ENCODE measurements at regions not wholly inside any gene's neighbourhood (a gene's known extent, or its start where the extent isn't known, plus 50 kb on each side); places are given as distances from the start of the nearest gene placed in this dataset.
A peak's percentile ranks its signal among the peaks of the same experiment; 100 is the strongest.

DNA sequence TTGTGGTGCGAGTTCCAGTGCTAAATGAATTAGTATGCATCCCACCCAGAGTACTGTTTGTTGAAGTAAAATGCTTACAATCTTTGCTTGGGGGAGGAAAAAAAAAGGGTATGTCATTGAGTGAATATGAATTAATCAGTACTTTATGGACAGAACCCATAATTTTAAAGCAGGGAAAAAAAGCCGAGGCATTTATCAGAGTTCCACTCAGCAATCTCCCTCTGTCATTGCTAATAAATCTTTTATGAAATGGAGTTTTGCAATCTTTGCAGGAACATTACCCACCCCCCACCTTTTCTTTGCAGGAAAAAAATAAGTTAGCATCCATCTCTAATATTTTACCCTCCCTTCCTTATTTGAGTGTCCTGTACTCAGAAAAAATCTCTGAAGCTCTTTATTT, 127.9 kb upstream of the TMPO start:
- no peak for ATAC-seq
- no peaks in the 10 kb centered on the region for H3K27me3 Mint-ChIP-seq
- no peaks in the 10 kb centered on the region for H3K36me3 Mint-ChIP-seq
- no peak overlapping the region for H3K4me3 Mint-ChIP-seq
- H3K4me1 Mint-ChIP-seq, result no peaks in the 10 kb centered on the region
- H3K27ac Mint-ChIP-seq, result no peak overlapping the region
- no peaks in the 10 kb centered on the region for H3K9me3 Mint-ChIP-seq

DNA sequence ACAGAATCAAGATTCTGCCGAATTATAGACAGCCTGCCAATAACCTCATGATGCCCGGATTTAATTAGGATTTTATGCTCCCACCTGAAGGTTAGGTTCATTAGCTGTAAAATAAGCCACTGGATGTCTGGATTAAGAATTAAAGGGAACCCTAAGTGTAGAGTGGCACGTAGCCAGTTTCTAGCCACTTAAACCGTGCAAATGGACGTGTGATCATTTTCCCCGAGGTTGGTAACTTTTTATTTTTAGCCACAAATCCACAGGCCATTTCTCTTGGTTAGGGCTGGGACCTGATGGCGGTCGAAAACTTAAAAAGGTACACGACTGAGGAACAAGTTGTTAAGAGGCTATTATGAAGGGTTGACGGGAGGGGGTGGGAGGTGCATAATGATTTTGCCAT, 127.3 kb upstream of the TMPO start:
- Mint-ChIP-seq H3K4me3 (no peak overlapping the region), H3K27me3 (no peaks in the 10 kb centered on the region), H3K4me1 (no peaks in the 10 kb centered on the region), H3K36me3 (no peaks in the 10 kb centered on the region), H3K27ac (no peak overlapping the region), H3K9me3 (no peaks in the 10 kb centered on the region)
- ATAC-seq, result no peak

- no peak overlapping the region for H3K4me3 Mint-ChIP-seq
- no peaks in the 10 kb centered on the region for H3K36me3 Mint-ChIP-seq
- H3K27ac Mint-ChIP-seq, result no peak overlapping the region
Observed at GRCh38 chr12:98389593-98389992, 125.8 kb upstream of the TMPO start.

DNA sequence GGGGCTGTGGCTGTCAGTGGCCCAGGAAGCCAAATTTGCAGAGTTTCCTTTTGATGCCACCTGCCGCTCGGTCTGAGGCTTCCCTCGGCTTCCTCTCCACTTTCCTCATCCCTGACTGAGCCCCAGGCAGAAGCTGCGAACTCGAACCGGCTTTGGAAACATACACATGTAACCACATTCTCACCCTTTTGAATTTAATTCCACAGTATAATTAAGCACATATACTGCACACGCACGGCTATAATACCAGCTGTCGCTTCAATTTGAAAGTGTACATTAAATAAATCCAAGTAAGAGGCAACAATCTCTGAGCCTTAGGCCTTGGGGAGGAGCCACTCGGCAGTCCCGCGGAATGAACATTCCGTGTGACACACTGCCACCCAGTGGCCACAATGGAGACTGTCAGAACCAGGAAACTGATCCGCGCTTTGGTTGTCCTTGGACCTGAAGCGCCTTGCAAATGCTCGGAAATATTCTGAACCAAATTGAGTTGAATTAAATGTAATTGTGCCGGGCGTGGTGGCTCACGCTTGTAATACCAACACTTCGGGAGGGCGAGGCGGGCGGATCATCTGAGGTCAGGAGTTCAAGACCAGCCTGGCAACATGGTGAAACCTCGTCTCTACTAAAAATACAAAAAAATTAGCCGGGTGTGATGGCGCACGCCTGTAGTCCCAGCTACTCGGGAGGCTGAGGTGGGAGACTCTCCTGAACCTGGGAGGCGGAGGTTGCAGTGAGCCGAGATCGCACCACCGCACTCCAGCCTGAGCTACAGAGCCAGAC, 117.9 kb upstream of the TMPO start:
- peaks cover 25% of the 10 kb centered on the region for H3K4me1 Mint-ChIP-seq
- H3K9me3 Mint-ChIP-seq, result no peaks in the 10 kb centered on the region
- no peaks in the 10 kb centered on the region for H3K36me3 Mint-ChIP-seq
- H3K27me3 Mint-ChIP-seq, result no peaks in the 10 kb centered on the region
- H3K27ac Mint-ChIP-seq, result peak overlapping the region; percentile 64
- ATAC-seq, result peak; percentile 85
- H3K4me3 Mint-ChIP-seq, result peak overlapping the region; percentile 84

More at GRCh38 chr12:98389593-98389992, 125.8 kb upstream of the TMPO start:
- no peak for ATAC-seq
- H3K4me1 Mint-ChIP-seq, result no peaks in the 10 kb centered on the region
- H3K27me3 Mint-ChIP-seq, result no peaks in the 10 kb centered on the region
- H3K9me3 Mint-ChIP-seq, result no peaks in the 10 kb centered on the region

DNA sequence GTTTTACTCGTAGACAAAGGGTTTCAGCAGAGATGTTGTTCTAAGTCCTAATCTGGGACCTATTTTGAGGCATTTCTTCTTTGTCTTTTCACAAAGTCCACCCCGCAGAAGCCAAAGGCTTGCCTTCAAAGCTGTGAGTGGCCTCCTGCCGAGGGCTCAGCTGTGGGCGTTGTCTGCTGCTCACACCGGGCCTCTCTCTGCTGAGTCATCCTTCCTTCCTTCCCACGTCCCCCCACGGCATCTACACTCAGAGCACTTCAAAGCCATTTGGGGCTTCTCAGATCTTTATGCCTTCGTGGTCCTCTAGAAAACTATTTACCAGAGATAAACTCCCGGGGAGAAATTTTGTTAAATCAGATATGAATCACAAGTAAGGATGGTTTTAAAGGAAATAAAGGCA, 115.9 kb upstream of the TMPO start:
- Mint-ChIP-seq H3K9me3 (no peaks in the 10 kb centered on the region), H3K4me3 (no peak overlapping the region), H3K27me3 (no peaks in the 10 kb centered on the region), H3K27ac (no peak overlapping the region), H3K36me3 (no peaks in the 10 kb centered on the region), H3K4me1 (peaks cover 33% of the 10 kb centered on the region)
- ATAC-seq, result no peak

- Mint-ChIP-seq H3K27ac (no peak overlapping the region), H3K4me3 (no peak overlapping the region), H3K4me1 (peaks cover 33% of the 10 kb centered on the region), H3K9me3 (no peaks in the 10 kb centered on the region), H3K27me3 (no peaks in the 10 kb centered on the region), H3K36me3 (no peaks in the 10 kb centered on the region)
- no peak for ATAC-seq
Observed at GRCh38 chr12:98401427-98401826, 114.0 kb upstream of the TMPO start.

DNA sequence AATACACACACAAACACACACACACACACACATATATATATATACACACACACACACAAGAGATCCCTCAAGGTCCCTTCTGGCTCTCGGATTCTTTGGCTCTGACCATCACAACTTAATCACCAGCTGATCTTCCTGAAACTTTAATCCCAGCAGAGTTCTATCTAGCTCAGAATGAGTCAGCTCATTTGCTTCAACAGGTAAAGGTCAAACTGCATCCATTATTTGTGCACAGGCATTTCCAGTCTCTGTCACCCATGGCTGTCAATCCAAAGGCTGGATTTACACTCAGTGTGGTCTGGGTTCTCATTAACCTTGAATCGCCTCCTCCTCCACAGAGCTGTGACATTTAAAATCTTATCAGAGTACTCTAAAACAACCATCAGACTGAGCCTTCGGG, 113.3 kb upstream of the TMPO start:
- Mint-ChIP-seq H3K4me1 (peaks cover 33% of the 10 kb centered on the region), H3K4me3 (no peak overlapping the region), H3K36me3 (no peaks in the 10 kb centered on the region), H3K27me3 (no peaks in the 10 kb centered on the region), H3K9me3 (no peaks in the 10 kb centered on the region), H3K27ac (no peak overlapping the region)
- no peak for ATAC-seq

GRCh38 chr12:98402671-98403070, 112.7 kb upstream of the TMPO start:
- no peak overlapping the region for H3K4me3 Mint-ChIP-seq
- H3K4me1 Mint-ChIP-seq, result peaks cover 27% of the 10 kb centered on the region
- ATAC-seq, result no peak
- no peak overlapping the region for H3K27ac Mint-ChIP-seq
- no peaks in the 10 kb centered on the region for H3K9me3 Mint-ChIP-seq
- H3K27me3 Mint-ChIP-seq, result no peaks in the 10 kb centered on the region
- no peaks in the 10 kb centered on the region for H3K36me3 Mint-ChIP-seq

DNA sequence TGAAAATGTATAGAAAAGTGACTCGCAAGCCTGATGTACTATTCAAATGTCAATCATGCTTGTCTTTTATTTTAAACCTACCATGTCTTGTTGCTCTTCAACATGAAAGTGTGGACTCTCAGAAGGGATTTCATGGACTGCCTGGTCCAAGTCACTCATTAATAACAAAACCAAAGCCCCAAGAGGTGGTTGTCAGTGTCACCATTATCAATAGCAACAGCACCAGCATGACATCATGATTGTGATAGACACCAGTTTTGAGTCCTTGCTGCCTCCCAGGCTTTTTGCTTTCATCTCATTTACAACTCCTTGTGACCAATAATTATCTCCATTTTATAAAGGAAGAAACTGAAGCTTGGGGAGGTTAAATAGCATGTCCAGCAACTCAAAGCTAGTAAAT, 112.0 kb upstream of the TMPO start:
- Mint-ChIP-seq H3K27me3 (no peaks in the 10 kb centered on the region), H3K4me3 (no peak overlapping the region), H3K9me3 (no peaks in the 10 kb centered on the region), H3K27ac (no peak overlapping the region), H3K36me3 (no peaks in the 10 kb centered on the region), H3K4me1 (peaks cover 25% of the 10 kb centered on the region)
- no peak for ATAC-seq

GRCh38 chr12:98403936-98404335, 111.5 kb upstream of the TMPO start:
- H3K4me1 Mint-ChIP-seq, result peaks cover 25% of the 10 kb centered on the region
- no peaks in the 10 kb centered on the region for H3K27me3 Mint-ChIP-seq
- no peak overlapping the region for H3K4me3 Mint-ChIP-seq
- no peaks in the 10 kb centered on the region for H3K9me3 Mint-ChIP-seq
- no peaks in the 10 kb centered on the region for H3K36me3 Mint-ChIP-seq
- no peak overlapping the region for H3K27ac Mint-ChIP-seq
- no peak for ATAC-seq

- no peak for ATAC-seq
- Mint-ChIP-seq H3K4me1 (peaks cover 18% of the 10 kb centered on the region), H3K27ac (no peak overlapping the region), H3K4me3 (no peak overlapping the region), H3K36me3 (no peaks in the 10 kb centered on the region), H3K9me3 (no peaks in the 10 kb centered on the region), H3K27me3 (no peaks in the 10 kb centered on the region)
Observed at GRCh38 chr12:98405805-98406366, 109.5 kb upstream of the TMPO start.

DNA sequence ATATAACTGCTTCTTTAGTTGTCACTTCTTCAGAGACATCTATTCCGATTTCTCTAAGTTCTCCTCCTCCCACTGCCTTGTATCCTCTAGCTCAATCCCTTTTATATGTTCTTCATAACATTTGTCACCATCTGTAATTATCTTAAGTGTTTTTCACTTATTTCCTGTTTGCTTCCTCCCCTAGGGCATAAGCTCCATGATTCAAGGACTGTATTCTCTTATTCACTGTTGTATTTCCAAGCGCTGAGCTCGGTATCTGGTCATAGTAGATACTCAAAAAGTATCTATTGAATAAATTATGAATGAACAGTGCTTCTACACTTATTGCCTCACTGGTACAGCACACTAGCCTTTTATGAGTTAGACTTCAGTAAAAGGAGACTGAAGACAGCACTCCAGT, 109.0 kb upstream of the TMPO start:
- H3K9me3 Mint-ChIP-seq, result no peaks in the 10 kb centered on the region
- no peaks in the 10 kb centered on the region for H3K27me3 Mint-ChIP-seq
- ATAC-seq, result no peak
- H3K36me3 Mint-ChIP-seq, result no peaks in the 10 kb centered on the region
- H3K4me3 Mint-ChIP-seq, result no peak overlapping the region
- no peak overlapping the region for H3K27ac Mint-ChIP-seq
- H3K4me1 Mint-ChIP-seq, result peaks cover 17% of the 10 kb centered on the region

- ATAC-seq, result no peak
- H3K4me1 Mint-ChIP-seq, result peaks cover 7% of the 10 kb centered on the region
- no peaks in the 10 kb centered on the region for H3K9me3 Mint-ChIP-seq
- H3K4me3 Mint-ChIP-seq, result no peak overlapping the region
- no peak overlapping the region for H3K27ac Mint-ChIP-seq
- H3K27me3 Mint-ChIP-seq, result no peaks in the 10 kb centered on the region
- H3K36me3 Mint-ChIP-seq, result no peaks in the 10 kb centered on the region
Observed at GRCh38 chr12:98408681-98409080, 106.7 kb upstream of the TMPO start.

- Mint-ChIP-seq H3K4me3 (no peak overlapping the region), H3K4me1 (no peaks in the 10 kb centered on the region), H3K9me3 (no peaks in the 10 kb centered on the region), H3K36me3 (no peaks in the 10 kb centered on the region), H3K27me3 (peaks cover 6% of the 10 kb centered on the region), H3K27ac (no peak overlapping the region)
- no peak for ATAC-seq
Observed at GRCh38 chr12:98409548-98409947, 105.8 kb upstream of the TMPO start.

GRCh38 chr12:98410356-98410755, 105.0 kb upstream of the TMPO start:
- Mint-ChIP-seq H3K9me3 (no peaks in the 10 kb centered on the region), H3K27ac (no peak overlapping the region), H3K4me1 (no peaks in the 10 kb centered on the region)

DNA sequence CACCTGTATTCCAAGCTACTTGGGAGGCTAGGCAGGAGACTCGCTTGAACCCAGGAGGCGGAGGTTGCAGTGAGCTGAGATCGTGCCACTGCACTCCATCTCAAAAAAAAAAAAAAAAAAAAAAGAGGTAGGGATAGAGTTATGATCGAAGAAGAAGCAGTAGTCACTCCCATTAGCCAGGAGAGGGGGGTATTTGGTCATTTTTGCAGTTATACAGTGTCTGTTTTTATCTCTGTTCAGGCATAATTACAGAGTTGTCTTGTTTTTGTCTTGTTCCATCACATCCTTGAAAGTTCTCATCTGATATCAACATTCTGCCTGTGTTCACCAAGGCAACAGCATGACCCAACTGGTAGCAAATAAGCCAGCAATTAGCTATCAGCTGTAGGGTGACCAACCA, 98.5 kb upstream of the TMPO start:
- H3K4me1 Mint-ChIP-seq, result no peaks in the 10 kb centered on the region

More at GRCh38 chr12:98410356-98410755, 105.0 kb upstream of the TMPO start:
- peaks cover 10% of the 10 kb centered on the region for H3K27me3 Mint-ChIP-seq
- no peak overlapping the region for H3K4me3 Mint-ChIP-seq
- no peaks in the 10 kb centered on the region for H3K36me3 Mint-ChIP-seq
- no peak for ATAC-seq

More for the DNA sequence above, 98.5 kb upstream of the TMPO start:
- H3K4me3 Mint-ChIP-seq, result no peak overlapping the region
- peaks cover 51% of the 10 kb centered on the region for H3K27me3 Mint-ChIP-seq
- no peak overlapping the region for H3K27ac Mint-ChIP-seq
- no peaks in the 10 kb centered on the region for H3K36me3 Mint-ChIP-seq
- no peak for ATAC-seq
- no peaks in the 10 kb centered on the region for H3K9me3 Mint-ChIP-seq

Data from stimulated activated memory B cell treated with anti-CD40 and anti-IgM and Interleukin-4, amounts not matched to agents 10 μg/mL and 1 μg/mL and 100 μg/mL, for 72 hours (primary cell).